Heart right ventricle (tissue), 16 donors: ENCODE measurements at regions not wholly inside any gene's neighbourhood (a gene's known extent, or its start where the extent isn't known, plus 50 kb on each side); places are given as distances from the start of the nearest gene placed in this dataset.

ENCODE experiments used
- ATAC-seq, 8 donors: fragments of 200-7000 bp; cut with Tn5 transposase; one replicate each; pipeline ENCODE4 v1.9.1; 2020; ENCODE audit warnings: mild to moderate bottlenecking in 8 of 8, moderate library complexity in 8 of 8, moderate number of reproducible peaks in 1 of 8
- DNase-seq, 2 donors: peaks; one replicate each; pipeline ENCODE4 v3.0.0-alpha.2; 2020
- H3K27ac ChIP-seq, 10 donors: fragments of 200-600 bp; sonication (generic) in 2 of 10; one replicate each; pipeline versions ENCODE4 v1.5.0 to v1.8.0; 2020 to 2022; ENCODE audit warnings: mild to moderate bottlenecking in 3 of 10
- H3K27me3 ChIP-seq, 7 donors: fragments of 200-600 bp; one replicate each; pipeline ENCODE4 v1.8.0; 2021 to 2022; ENCODE audit warnings: mild to moderate bottlenecking in 2 of 7
- H3K36me3 ChIP-seq, 9 donors: fragments of 200-600 bp; sonication (generic) in 1 of 9; one replicate each; pipeline versions ENCODE4 v1.5.0 to v1.8.0; 2020 to 2022; ENCODE audit warnings: mild to moderate bottlenecking in 2 of 9
- H3K4me1 ChIP-seq, 9 donors: fragments of 200-600 bp; sonication (generic) in 1 of 9; one replicate each; pipeline versions ENCODE4 v1.5.0 to v1.8.0; 2020 to 2022; ENCODE audit warnings: mild to moderate bottlenecking in 4 of 9
- H3K4me3 ChIP-seq, 10 donors: fragments of 200-600 bp; sonication (generic) in 2 of 10; one replicate each; pipeline versions ENCODE4 v1.5.0 to v1.8.0; 2020 to 2022; ENCODE audit warnings: mild to moderate bottlenecking in 7 of 10, moderate library complexity in 2 of 10
- H3K9me3 ChIP-seq, 11 donors: fragments of 200-600 bp in 10 of 11; sonication (generic) in 2 of 11; one replicate each; pipeline versions ENCODE4 v1.5.0 to v1.8.0; 2013 to 2022; ENCODE audit warnings: mild to moderate bottlenecking in 2 of 11, control low read depth in 1 of 11, moderate library complexity in 1 of 11
- WGBS, 2 donors: extraction: QIAGEN DNeasy Blood & Tissue Kit; methylation state at CpG; one replicate each; pipeline ENCODE4 v1.1.7; 2013; ENCODE audit warnings: inconsistent platforms in 1 of 2; 5-methylcytosine and 5-hydroxymethylcytosine counted together
- intact Hi-C, 10 donors: fragments of 100-400 bp; cut with DNase I; formaldehyde crosslinking; loops; one replicate each; pipeline versions ENCODE4 v1.11.1 to v1.14.2; 2022
- TF ChIP-seq, protein P1 (sequence below), 9 donors: fragments of 200-600 bp; sonication (generic) in 2 of 9; IDR thresholded peaks; one replicate each; pipeline versions ENCODE4 v1.5.0 to v1.8.0; 2021 to 2022; ENCODE audit warnings: antibody characterized with exemption in 9 of 9, mild to moderate bottlenecking in 5 of 9, moderate library complexity in 1 of 9
- donor health status: Arrhythmogenic right ventricular cardiomyopathy.
- donor health status: ischemic (EF 13 %, LVEDD 7.1; RV severe dilation, severe dysfunction).
- donor health status: healthy with polysubstance abuse.
- donor health status: DM: no; HTN: yes; CAD: no.
- donor health status: DM: no; HTN: no; CAD: no.
- donor health status: ischemic (EF 25% LVEDD 6.9; RV normal size, moderate dysfunction).
- donor health status: ischemic (EF 25% LVEDD 5.7; RV mildly dilated, moderate dysfunction).
- donor health status: healthy.
- donor health status: DM: yes; HTN: yes; CAD: no.
- donor health status: Ischemic cardiomyopathy.
- donor health status: ischemic (EF 35%, LVEDD 5.7; RV mildly dilated, moderate dysfunction).
- donor health status: nonischemic (EF 11% LVEDD 7.7; RV severe dilation, severe dysfunction).
- donor health status: DM: yes; HTN: yes; CAD: no.
- donor health status: PGD.
- donor health status: ischemic (EF 29% LVEDD 5.4; RV normal size, mild dysfunction).
- donor health status: nonischemic (EF 23%, LVEDD 6.1; RV moderate dilation, normal function).

DNA sequence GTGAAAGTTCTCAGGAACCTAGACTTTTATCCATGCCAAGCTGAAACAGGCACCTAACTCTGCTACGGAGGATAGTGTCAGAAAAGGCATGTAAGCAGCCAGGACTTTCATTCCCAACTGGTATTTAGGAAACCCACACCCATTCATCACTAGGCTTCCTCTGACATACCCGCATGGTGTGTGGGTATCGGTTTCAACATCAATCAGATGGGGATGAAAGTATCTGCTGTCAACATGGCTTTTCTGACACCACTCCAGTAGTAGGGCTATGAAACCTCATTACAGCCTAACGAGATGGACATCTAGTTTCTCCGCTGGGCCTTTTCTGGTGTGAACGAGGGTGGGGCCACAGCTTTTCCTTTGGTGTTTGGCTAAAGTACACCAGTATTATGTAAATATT, 1178.3 kb downstream of the CDH11 start:
- no peaks in the 10 kb centered on the region for H3K9me3 ChIP-seq
- H3K27ac ChIP-seq, result no peak overlapping the region
- no peak for ATAC-seq
- H3K4me1 ChIP-seq, result no peaks in the 10 kb centered on the region
- no peaks in the 10 kb centered on the region for H3K36me3 ChIP-seq
- no peaks in the 10 kb centered on the region for H3K27me3 ChIP-seq
- WGBS, 2 donors, result 86 to 92% methylated on average over 6 of the region's 6 CpGs
- H3K4me3 ChIP-seq, result no peak overlapping the region
- TF ChIP-seq, protein P1, sequence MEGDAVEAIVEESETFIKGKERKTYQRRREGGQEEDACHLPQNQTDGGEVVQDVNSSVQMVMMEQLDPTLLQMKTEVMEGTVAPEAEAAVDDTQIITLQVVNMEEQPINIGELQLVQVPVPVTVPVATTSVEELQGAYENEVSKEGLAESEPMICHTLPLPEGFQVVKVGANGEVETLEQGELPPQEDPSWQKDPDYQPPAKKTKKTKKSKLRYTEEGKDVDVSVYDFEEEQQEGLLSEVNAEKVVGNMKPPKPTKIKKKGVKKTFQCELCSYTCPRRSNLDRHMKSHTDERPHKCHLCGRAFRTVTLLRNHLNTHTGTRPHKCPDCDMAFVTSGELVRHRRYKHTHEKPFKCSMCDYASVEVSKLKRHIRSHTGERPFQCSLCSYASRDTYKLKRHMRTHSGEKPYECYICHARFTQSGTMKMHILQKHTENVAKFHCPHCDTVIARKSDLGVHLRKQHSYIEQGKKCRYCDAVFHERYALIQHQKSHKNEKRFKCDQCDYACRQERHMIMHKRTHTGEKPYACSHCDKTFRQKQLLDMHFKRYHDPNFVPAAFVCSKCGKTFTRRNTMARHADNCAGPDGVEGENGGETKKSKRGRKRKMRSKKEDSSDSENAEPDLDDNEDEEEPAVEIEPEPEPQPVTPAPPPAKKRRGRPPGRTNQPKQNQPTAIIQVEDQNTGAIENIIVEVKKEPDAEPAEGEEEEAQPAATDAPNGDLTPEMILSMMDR (IDR thresholded peaks at IDR 0.05), result no peak
- intact Hi-C loops, result no loop called here
- DNase-seq, result no peak

DNA sequence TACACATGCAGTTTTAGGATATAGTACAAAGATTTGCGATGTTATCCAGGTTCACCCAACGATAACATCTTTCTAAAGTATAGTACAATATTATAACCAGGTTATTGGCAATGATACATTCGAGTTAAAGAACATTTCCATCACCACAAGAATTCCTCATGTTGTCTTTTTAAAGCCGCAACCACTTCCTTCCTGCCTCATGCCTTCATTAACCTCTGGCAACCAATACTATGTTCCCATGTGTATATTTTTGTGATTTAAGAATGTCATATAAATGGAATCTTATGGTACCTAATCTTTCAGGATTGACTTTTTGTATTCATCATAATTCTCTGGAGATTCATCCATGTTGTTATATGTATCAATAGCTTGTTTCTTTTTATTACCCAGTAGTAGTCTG, 1183.2 kb downstream of the CDH11 start:
- Histone ChIP-seq H3K9me3 (no peaks in the 10 kb centered on the region), H3K27ac (no peak overlapping the region), H3K4me1 (no peaks in the 10 kb centered on the region), H3K4me3 (no peak overlapping the region), H3K27me3 (no peaks in the 10 kb centered on the region), H3K36me3 (no peaks in the 10 kb centered on the region)
- DNase-seq (no peak), ATAC-seq (no peak)
- 68 to 77% methylated on average over 4 of the region's 4 CpGs for WGBS, 2 donors
- intact Hi-C loops, result no loop called here
- TF ChIP-seq, protein P1 (IDR thresholded peaks at IDR 0.05), result no peak

DNA sequence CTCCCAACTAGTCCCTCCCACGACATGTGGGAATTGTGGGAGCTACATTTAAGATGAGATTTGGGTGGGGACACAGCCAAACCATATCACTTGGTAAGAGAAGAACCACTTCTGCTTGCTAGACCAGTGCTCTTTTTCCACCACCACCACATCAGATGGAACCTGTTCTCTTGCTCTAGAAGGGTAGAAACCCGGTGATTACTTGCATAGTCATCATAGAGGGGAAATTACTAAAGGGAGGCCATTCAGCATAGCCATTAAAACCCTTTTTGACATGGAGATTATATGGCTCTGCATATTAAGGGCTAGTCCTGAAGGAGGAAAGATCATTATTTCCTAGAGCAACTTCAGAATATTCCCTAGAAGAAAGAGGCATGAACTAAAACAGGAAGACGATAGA, 1188.0 kb downstream of the CDH11 start:
- H3K4me1 ChIP-seq, result no peaks in the 10 kb centered on the region
- TF ChIP-seq, protein P1 (IDR thresholded peaks at IDR 0.05), result no peak
- H3K9me3 ChIP-seq, result peaks cover 0 to 19% (median 0%) of the 10 kb centered on the region in 11 donors
- ATAC-seq, result no peak
- intact Hi-C loops, result no loop called here
- no peaks in the 10 kb centered on the region for H3K27me3 ChIP-seq
- H3K4me3 ChIP-seq, result no peak overlapping the region
- H3K27ac ChIP-seq, result no peak overlapping the region
- DNase-seq, result no peak
- H3K36me3 ChIP-seq, result no peaks in the 10 kb centered on the region
- 70 to 78% methylated on average over 3 of the region's 3 CpGs for WGBS, 2 donors

DNA sequence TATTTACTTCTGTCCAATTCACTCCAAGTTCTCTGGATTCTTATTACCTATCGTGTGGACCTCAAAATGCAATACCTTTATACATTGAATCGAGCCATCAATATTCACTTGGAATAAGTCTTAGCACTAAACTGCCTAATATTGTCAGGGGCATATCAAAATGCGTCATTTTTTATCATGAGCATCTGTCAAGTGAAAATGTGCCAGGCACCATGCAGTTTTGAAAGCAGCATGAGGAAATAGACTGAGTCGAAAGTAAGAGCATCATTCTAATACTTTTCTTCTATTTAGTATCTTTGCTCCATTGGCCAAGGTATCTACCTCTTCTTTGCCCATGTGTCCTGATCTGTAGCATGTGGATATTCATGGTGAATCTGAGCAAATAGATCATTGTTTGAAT, 1193.4 kb downstream of the CDH11 start:
- intact Hi-C loops, result no loop called here
- WGBS, 2 donors, result 79 to 87% methylated on average over 4 of the region's 4 CpGs

More for the DNA sequence above, 1193.4 kb downstream of the CDH11 start:
- H3K27me3 ChIP-seq, result no peaks in the 10 kb centered on the region
- ATAC-seq, result no peak
- no peak for DNase-seq
- no peaks in the 10 kb centered on the region for H3K4me1 ChIP-seq
- peaks cover 0 to 19% (median 0%) of the 10 kb centered on the region in 11 donors for H3K9me3 ChIP-seq
- H3K27ac ChIP-seq, result no peak overlapping the region
- no peaks in the 10 kb centered on the region for H3K36me3 ChIP-seq
- no peak overlapping the region for H3K4me3 ChIP-seq
- TF ChIP-seq, protein P1 (IDR thresholded peaks at IDR 0.05), result no peak
